ENCODE measurements at regions not wholly inside any gene's neighbourhood (a gene's known extent, or its start where the extent isn't known, plus 50 kb on each side); places are given as distances from the start of the nearest gene placed in this dataset.

DNA sequence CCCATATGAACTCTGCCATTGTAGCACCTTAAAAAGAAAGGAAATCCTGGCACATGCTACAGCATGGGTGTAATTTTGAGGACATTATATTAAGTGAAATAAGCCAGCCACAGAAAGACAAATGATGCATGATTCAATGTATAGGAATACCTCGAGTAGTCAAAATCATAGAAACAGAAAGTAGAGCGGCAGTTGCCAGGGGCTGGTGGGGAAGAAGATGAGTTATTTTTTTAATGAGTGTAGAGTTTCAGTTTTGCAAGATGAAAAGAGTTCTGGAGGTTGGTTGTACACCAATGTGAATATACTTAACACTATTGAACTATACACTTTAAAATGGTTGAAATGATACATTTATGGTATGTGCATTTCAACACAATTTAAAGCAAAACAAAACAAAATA is 133.0 kb downstream of the ZDHHC21 start:
- no peak for DNase-seq (ENCODE audit: extremely low spot score)
- TF ChIP-seq, protein P1, sequence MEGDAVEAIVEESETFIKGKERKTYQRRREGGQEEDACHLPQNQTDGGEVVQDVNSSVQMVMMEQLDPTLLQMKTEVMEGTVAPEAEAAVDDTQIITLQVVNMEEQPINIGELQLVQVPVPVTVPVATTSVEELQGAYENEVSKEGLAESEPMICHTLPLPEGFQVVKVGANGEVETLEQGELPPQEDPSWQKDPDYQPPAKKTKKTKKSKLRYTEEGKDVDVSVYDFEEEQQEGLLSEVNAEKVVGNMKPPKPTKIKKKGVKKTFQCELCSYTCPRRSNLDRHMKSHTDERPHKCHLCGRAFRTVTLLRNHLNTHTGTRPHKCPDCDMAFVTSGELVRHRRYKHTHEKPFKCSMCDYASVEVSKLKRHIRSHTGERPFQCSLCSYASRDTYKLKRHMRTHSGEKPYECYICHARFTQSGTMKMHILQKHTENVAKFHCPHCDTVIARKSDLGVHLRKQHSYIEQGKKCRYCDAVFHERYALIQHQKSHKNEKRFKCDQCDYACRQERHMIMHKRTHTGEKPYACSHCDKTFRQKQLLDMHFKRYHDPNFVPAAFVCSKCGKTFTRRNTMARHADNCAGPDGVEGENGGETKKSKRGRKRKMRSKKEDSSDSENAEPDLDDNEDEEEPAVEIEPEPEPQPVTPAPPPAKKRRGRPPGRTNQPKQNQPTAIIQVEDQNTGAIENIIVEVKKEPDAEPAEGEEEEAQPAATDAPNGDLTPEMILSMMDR (IDR thresholded peaks at IDR 0.05; ENCODE audit: control extremely low read depth, extremely low read depth, low read depth, missing control alignments), result no peak
- CTCF ChIA-PET, result no interaction called here
- POLR2A ChIA-PET, result no interaction called here

DNA sequence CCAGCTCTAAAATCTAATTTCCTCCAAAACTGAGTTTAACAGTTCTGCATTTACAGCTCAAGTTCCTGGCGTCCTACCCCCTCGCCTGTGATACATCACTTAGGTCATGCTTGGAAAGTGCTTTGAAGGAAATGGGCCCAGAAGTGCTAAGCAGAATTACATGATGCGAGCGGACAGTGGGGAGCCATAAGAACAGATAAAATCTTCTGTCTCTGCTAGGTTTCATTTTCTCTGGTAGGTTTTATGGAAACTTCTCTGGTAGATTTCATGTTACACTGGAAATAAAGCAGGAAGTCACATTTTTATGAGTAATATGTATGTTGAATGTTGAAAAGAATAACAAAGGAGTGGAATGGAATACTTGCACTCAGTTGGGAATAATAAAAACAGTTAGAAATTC is 138.3 kb downstream of the ZDHHC21 start:
- TF ChIP-seq, protein P1 (IDR thresholded peaks at IDR 0.05; ENCODE audit: control extremely low read depth, extremely low read depth, low read depth, missing control alignments), result no peak
- DNase-seq (ENCODE audit: extremely low spot score), result no peak
- CTCF ChIA-PET, result no interaction called here
- POLR2A ChIA-PET, result no interaction called here

DNA sequence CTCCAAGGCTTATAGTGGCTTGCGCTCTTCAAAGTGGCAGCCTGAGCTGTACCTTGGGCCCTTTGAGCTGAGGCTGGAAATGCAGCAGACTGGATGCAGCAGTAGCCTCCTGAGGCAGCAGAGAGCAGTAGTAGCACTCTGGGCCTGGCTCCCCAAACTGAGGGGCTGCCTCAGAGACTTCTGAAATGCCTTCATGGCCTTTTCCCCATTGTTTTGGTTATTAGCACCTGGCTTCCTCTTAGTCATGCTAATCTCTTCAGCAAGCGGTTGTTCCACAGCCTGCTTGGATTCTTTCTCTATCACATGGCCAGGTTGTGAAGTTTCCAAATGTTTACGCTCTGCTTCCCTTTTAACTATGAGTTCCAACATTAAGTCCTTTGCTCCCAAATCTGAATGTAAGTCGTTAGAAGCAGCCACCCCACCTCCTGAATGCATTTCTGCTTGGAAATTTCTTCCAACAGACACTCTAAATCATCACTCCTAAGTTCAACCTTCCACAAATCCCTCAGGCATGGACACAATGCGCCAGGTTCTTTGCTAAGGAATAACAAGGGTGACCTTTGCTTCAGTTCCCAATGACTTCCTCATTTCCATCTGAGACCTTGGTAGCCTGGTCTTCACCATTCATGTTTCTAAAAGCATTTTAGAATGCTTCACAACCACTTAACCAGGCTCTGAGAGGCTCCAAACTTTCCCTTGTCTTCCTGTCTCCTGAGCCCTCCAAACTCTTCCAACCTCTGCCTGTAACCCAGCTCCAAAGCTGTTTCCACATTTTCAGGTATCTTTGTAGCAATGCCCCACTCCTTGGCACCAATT is 145.8 kb downstream of the ZDHHC21 start:
- DNase-seq (ENCODE audit: extremely low spot score), result no peak
- TF ChIP-seq, protein P1 (IDR thresholded peaks at IDR 0.05; ENCODE audit: control extremely low read depth, extremely low read depth, low read depth, missing control alignments), result no peak
- ChIA-PET CTCF (no interaction called here), POLR2A (no interaction called here)

GRCh38 chr9:14546693-14547092 is 146.5 kb downstream of the ZDHHC21 start:
- TF ChIP-seq, protein P1 (IDR thresholded peaks at IDR 0.05; ENCODE audit: control extremely low read depth, extremely low read depth, low read depth, missing control alignments), result no peak
- CTCF ChIA-PET, result no interaction called here
- no peak for DNase-seq (ENCODE audit: extremely low spot score)
- POLR2A ChIA-PET, result no interaction called here

DNA sequence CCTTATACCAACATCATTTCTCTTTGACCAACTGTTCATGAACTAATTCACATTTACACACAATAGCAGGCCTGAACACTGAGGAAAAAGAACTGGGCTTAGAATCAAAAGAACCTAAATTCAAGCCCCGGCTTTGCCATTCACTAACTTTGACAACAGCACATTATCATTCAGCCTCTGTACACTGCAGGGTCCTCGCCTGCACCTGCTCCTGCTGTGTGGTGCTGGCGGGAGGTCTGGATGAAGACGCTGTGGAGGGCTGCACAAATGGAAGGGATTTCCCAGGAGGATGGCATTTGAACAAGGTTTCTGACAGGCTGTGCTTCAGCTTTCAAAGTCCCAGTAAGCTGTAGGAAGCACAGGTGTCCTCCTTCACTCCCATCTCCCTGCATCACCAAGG is 151.2 kb downstream of the ZDHHC21 start:
- TF ChIP-seq, protein P1 (IDR thresholded peaks at IDR 0.05; ENCODE audit: control extremely low read depth, extremely low read depth, low read depth, missing control alignments), result no peak
- DNase-seq (ENCODE audit: extremely low spot score), result no peak

GRCh38 chr9:14538526-14538925 is 154.7 kb downstream of the ZDHHC21 start:
- TF ChIP-seq, protein P1 (IDR thresholded peaks at IDR 0.05; ENCODE audit: control extremely low read depth, extremely low read depth, low read depth, missing control alignments), result no peak
- ChIA-PET CTCF (no interaction called here), POLR2A (no interaction called here)
- DNase-seq (ENCODE audit: extremely low spot score), result no peak

More for the DNA sequence above, 151.2 kb downstream of the ZDHHC21 start:
- CTCF ChIA-PET, result no interaction called here
- POLR2A ChIA-PET, result no interaction called here
